Trophoblast cell (in vitro differentiated cells and primary cell): ENCODE measurements at regions not wholly inside any gene's neighbourhood (a gene's known extent, or its start where the extent isn't known, plus 50 kb on each side); places are given as distances from the start of the nearest gene placed in this dataset.

ENCODE experiments used
- DNase-seq, 2 donors: peaks; one replicate each; pipeline ENCODE4 v3.0.0-alpha.2; 2016
- H2AFZ ChIP-seq: 2 replicates; pipeline ENCODE4 v1.6.1; 2013; ENCODE audit warnings: low read length, moderate library complexity, mild to moderate bottlenecking; ENCODE audit not compliant: insufficient read depth, poor library complexity
- H2AK5ac ChIP-seq: 2 replicates; pipeline ENCODE4 v1.6.1; 2013; ENCODE audit warnings: mild to moderate bottlenecking, low read length
- H2BK120ac ChIP-seq: 2 replicates; pipeline ENCODE4 v1.6.1; 2013; ENCODE audit warnings: low read length, mild to moderate bottlenecking, moderate library complexity; ENCODE audit not compliant: insufficient read depth, poor library complexity
- H2BK12ac ChIP-seq: 2 replicates; pipeline ENCODE4 v1.6.1; 2013; ENCODE audit warnings: mild to moderate bottlenecking, low read length, moderate library complexity
- H2BK5ac ChIP-seq: 2 replicates; pipeline ENCODE4 v1.6.1; 2013; ENCODE audit warnings: low read length, low read depth, moderate library complexity, mild to moderate bottlenecking; ENCODE audit not compliant: poor library complexity
- H3K14ac ChIP-seq: 2 replicates; pipeline ENCODE4 v1.6.1; 2013; ENCODE audit warnings: mild to moderate bottlenecking, low read length
- H3K18ac ChIP-seq: 2 replicates; pipeline ENCODE4 v1.6.1; 2013; ENCODE audit warnings: mild to moderate bottlenecking, low read length
- H3K23ac ChIP-seq: 2 replicates; pipeline ENCODE4 v1.6.1; 2013; ENCODE audit warnings: low read length
- H3K27ac ChIP-seq: 2 replicates; pipeline ENCODE4 v1.5.1; 2013; ENCODE audit warnings: low read depth, mild to moderate bottlenecking, inconsistent platforms, low read length, moderate library complexity
- H3K27me3 ChIP-seq: 2 replicates; pipeline ENCODE4 v1.6.1; 2013; ENCODE audit warnings: inconsistent platforms, mild to moderate bottlenecking, low read length, moderate library complexity; ENCODE audit not compliant: insufficient read depth
- H3K36me3 ChIP-seq, 2 experiments: 1 replicate in 1 of 2; 2 replicates in 1 of 2; pipeline ENCODE4 v1.6.1; 2013; ENCODE audit warnings: low read length in 2 of 2, mild to moderate bottlenecking in 2 of 2, moderate library complexity in 1 of 2; ENCODE audit not compliant: insufficient read depth in 2 of 2, control insufficient read depth in 1 of 2
- H3K4ac ChIP-seq: 2 replicates; pipeline ENCODE4 v1.6.1; 2013; ENCODE audit warnings: low read depth, mild to moderate bottlenecking, low read length, moderate library complexity
- H3K4me1 ChIP-seq, 2 experiments: 1 replicate in 1 of 2; 2 replicates in 1 of 2; pipeline ENCODE4 v1.6.1; 2013; ENCODE audit warnings: low read length in 2 of 2, mild to moderate bottlenecking in 2 of 2, moderate library complexity in 1 of 2; ENCODE audit not compliant: insufficient read depth in 2 of 2, control insufficient read depth in 1 of 2
- H3K4me2 ChIP-seq: 2 replicates; pipeline ENCODE4 v1.6.1; 2013; ENCODE audit warnings: inconsistent platforms, mild to moderate bottlenecking, low read length, moderate library complexity
- H3K4me3 ChIP-seq: 2 replicates; pipeline ENCODE4 v1.5.1; 2013; ENCODE audit warnings: mild to moderate bottlenecking, low read depth, low read length, inconsistent platforms
- H3K79me1 ChIP-seq: one replicate; pipeline ENCODE4 v1.6.1; 2013; ENCODE audit warnings: low read length
- H3K79me2 ChIP-seq: 2 replicates; pipeline ENCODE4 v1.6.1; 2013; ENCODE audit warnings: low read length, mild to moderate bottlenecking; ENCODE audit not compliant: control insufficient read depth, insufficient read depth, poor library complexity
- H3K9ac ChIP-seq: 2 replicates; pipeline ENCODE4 v1.6.1; 2013; ENCODE audit warnings: mild to moderate bottlenecking, low read length
- H3K9me3 ChIP-seq: 2 replicates; pipeline ENCODE4 v1.6.1; 2013; ENCODE audit warnings: low read depth, mild to moderate bottlenecking, control low read depth, inconsistent platforms, low read length; ENCODE audit not compliant: insufficient read depth
- H4K12ac ChIP-seq: 2 replicates; pipeline ENCODE4 v1.6.1; 2013; ENCODE audit warnings: low read depth, mild to moderate bottlenecking, low read length, moderate library complexity
- H4K8ac ChIP-seq: 2 replicates; pipeline ENCODE4 v1.6.1; 2013; ENCODE audit warnings: low read depth, mild to moderate bottlenecking, low read length, moderate library complexity
- H4K91ac ChIP-seq: one replicate; pipeline ENCODE4 v1.6.1; 2013; ENCODE audit warnings: low read depth, mild to moderate bottlenecking, low read length, moderate library complexity
- WGBS: extraction: QIAGEN DNeasy Blood & Tissue Kit; methylation state at CpG from one replicate; pipeline ENCODE4 v1.1.7; 2013; ENCODE audit warnings: missing lambda C conversion rate; ENCODE audit not compliant: insufficient read length, insufficient coverage; ENCODE audit errors: extremely low coverage; 5-methylcytosine and 5-hydroxymethylcytosine counted together

DNA sequence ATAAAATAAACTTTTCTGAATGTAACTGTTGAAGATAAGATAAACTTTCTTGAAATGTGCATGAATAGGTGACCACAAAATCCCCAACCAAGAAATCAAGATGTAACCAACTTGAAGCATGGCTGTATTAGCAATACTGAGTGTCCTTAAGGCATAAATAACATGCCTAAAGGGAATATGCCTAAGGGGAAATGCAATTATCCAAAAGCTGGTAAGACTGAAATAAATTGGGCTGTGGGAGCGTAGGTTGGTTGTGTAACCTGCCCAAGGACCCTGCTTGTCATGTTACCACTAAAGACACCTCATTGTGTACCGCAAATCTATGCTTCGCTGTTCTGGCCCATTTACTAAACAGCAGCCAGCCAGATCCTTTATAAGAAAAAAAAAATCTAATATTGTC, 200.8 kb upstream of the PDE10A start:
- Histone ChIP-seq H3K4me3 (no peak overlapping the region), H3K79me1 (no peaks in the 10 kb centered on the region), H2BK5ac (no peak overlapping the region)

DNA sequence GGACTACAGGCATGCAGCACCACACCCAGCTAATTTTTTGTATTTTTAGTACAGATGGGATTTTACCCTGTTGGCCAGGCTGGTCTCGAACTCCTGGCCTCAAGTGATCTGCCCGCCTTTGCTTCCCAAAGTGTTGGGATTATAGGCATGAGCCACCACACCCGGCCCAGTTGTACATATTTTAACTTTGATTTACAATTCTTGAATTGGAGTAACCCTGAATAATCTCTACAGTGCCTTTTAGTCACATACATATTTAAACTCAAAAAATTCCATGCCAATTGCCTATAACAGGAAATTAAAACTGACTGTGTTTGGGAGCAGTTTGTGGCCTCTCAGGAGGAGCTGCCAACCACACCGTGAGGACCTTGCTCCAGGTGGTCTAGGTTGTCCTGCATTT, 199.8 kb upstream of the PDE10A start:
- DNase-seq, result no peak
- Histone ChIP-seq H3K14ac (no peak overlapping the region), H3K18ac (no peak overlapping the region), H3K9ac (no peak overlapping the region), H3K79me1 (no peaks in the 10 kb centered on the region), H3K4me3 (no peak overlapping the region), H3K4me2 (no peak overlapping the region), H3K4me1 (no peaks in the 10 kb centered on the region), H3K79me2 (no peaks in the 10 kb centered on the region), H3K4ac (no peak overlapping the region), H4K91ac (no peak overlapping the region), H4K8ac (no peak overlapping the region), H4K12ac (no peak overlapping the region), H3K36me3 (no peaks in the 10 kb centered on the region), H2BK12ac (no peak overlapping the region), H3K27ac (no peak overlapping the region), H3K23ac (no peak overlapping the region), H2BK5ac (no peak overlapping the region), H2AFZ (no peak overlapping the region), H2BK120ac (no peak overlapping the region), H3K27me3 (no peaks in the 10 kb centered on the region), H3K9me3 (no peaks in the 10 kb centered on the region), H2AK5ac (no peak overlapping the region)
- WGBS, result no CpG with 5 or more reads among the region's 4 CpGs

More for the DNA sequence above, 200.8 kb upstream of the PDE10A start:
- H3K23ac ChIP-seq, result no peak overlapping the region
- H4K91ac ChIP-seq, result no peak overlapping the region
- H3K4ac ChIP-seq, result no peak overlapping the region
- peak in 1 of 2 donors; percentile 87 for DNase-seq
- no CpG with 5 or more reads among the region's 3 CpGs for WGBS
- no peaks in the 10 kb centered on the region for H3K27me3 ChIP-seq
- H3K18ac ChIP-seq, result no peak overlapping the region
- H3K9me3 ChIP-seq, result no peaks in the 10 kb centered on the region
- no peak overlapping the region for H2BK12ac ChIP-seq
- no peak overlapping the region for H2AFZ ChIP-seq
- no peak overlapping the region for H2BK120ac ChIP-seq
- no peaks in the 10 kb centered on the region for H3K79me2 ChIP-seq
- H3K27ac ChIP-seq, result no peak overlapping the region
- no peak overlapping the region for H3K9ac ChIP-seq
- H4K8ac ChIP-seq, result no peak overlapping the region
- no peak overlapping the region for H3K14ac ChIP-seq
- H3K36me3 ChIP-seq, result no peaks in the 10 kb centered on the region
- no peak overlapping the region for H3K4me2 ChIP-seq
- H3K4me1 ChIP-seq, result no peaks in the 10 kb centered on the region
- H2AK5ac ChIP-seq, result no peak overlapping the region
- no peak overlapping the region for H4K12ac ChIP-seq

DNA sequence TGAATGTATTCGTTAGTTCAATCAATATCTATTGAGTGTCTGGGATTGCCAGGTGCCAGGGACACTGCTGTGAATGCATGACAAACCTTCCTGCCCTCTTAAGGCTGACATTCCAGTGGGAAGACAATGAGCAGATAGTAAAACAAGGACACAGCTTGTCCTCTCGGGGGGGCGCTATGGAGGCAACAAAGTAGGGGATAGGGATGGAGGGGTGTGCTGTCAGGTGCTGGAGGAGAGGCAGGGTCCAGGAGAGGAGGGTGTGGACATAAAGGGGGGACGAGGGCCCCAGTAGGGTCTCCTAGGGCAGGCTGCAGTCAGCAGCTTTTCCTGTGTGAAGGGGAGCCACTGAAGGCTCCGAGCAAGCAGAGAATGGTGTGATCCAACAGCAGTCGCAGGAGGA, 198.2 kb upstream of the PDE10A start:
- H3K9ac ChIP-seq, result no peak overlapping the region
- no CpG with 5 or more reads among the region's 6 CpGs for WGBS
- no peak overlapping the region for H2AFZ ChIP-seq

DNA sequence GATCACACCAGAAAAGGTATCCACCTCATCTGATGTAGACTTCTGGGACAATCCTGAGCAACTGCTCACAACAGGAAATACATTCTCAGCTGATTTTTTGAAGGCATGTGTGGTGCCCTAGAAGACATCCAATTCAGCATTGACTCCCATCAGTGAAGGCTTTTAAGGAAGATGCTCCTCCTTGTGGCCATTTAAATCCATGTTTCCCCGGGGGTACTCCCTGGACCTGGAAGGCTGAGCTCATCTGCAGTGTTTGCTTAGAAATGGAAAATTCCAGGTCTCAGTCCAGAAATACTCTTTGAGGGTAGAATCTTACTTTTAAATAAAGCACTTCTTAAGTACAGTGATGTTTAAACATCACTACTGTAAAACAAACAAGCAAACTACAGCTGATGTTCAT, 195.5 kb upstream of the PDE10A start:
- Histone ChIP-seq H3K27ac (no peak overlapping the region), H2BK120ac (no peak overlapping the region), H3K23ac (no peak overlapping the region), H3K18ac (no peak overlapping the region), H3K4ac (no peak overlapping the region), H3K4me1 (no peaks in the 10 kb centered on the region), H2AFZ (no peak overlapping the region), H4K12ac (no peak overlapping the region), H3K14ac (no peak overlapping the region), H2BK5ac (no peak overlapping the region), H3K79me1 (no peaks in the 10 kb centered on the region), H3K4me3 (no peak overlapping the region), H2BK12ac (no peak overlapping the region), H3K4me2 (no peak overlapping the region), H3K79me2 (no peaks in the 10 kb centered on the region), H3K36me3 (no peaks in the 10 kb centered on the region), H3K9me3 (no peaks in the 10 kb centered on the region), H3K27me3 (peaks cover 12% of the 10 kb centered on the region), H4K8ac (no peak overlapping the region), H3K9ac (no peak overlapping the region), H4K91ac (no peak overlapping the region), H2AK5ac (no peak overlapping the region)
- no CpG with 5 or more reads among the region's 1 CpG for WGBS
- peak in 1 of 2 donors; percentile 65 for DNase-seq

More for the DNA sequence above, 198.2 kb upstream of the PDE10A start:
- no peak overlapping the region for H4K91ac ChIP-seq
- H3K9me3 ChIP-seq, result no peaks in the 10 kb centered on the region
- H3K14ac ChIP-seq, result no peak overlapping the region
- no peaks in the 10 kb centered on the region for H3K79me1 ChIP-seq
- H3K36me3 ChIP-seq, result no peaks in the 10 kb centered on the region
- no peaks in the 10 kb centered on the region for H3K27me3 ChIP-seq
- no peak overlapping the region for H3K18ac ChIP-seq
- H2BK120ac ChIP-seq, result no peak overlapping the region
- no peak for DNase-seq
- no peak overlapping the region for H4K8ac ChIP-seq
- no peak overlapping the region for H2AK5ac ChIP-seq
- no peak overlapping the region for H3K4me3 ChIP-seq
- no peak overlapping the region for H2BK12ac ChIP-seq
- no peaks in the 10 kb centered on the region for H3K4me1 ChIP-seq
- no peaks in the 10 kb centered on the region for H3K79me2 ChIP-seq
- H2BK5ac ChIP-seq, result no peak overlapping the region
- no peak overlapping the region for H3K4me2 ChIP-seq
- no peak overlapping the region for H3K27ac ChIP-seq
- H3K4ac ChIP-seq, result no peak overlapping the region
- no peak overlapping the region for H4K12ac ChIP-seq
- H3K23ac ChIP-seq, result no peak overlapping the region
